UCSD-AML1 (cell line): ENCODE measurements at regions not wholly inside any gene's neighbourhood (a gene's known extent, or its start where the extent isn't known, plus 50 kb on each side); places are given as distances from the start of the nearest gene placed in this dataset.

ENCODE experiments used
- DNase-seq: peaks from one replicate; lab custom pipeline; 2025; ENCODE audit not compliant: unreplicated experiment; lab: John Stamatoyannopoulos, UW

GRCh38 chr4:180422989-180423711 is 1820.1 kb upstream of the TENM3 start:
- no peak for DNase-seq

- DNase-seq = no peak
Observed at GRCh38 chr4:180423712-180424057, 1819.5 kb upstream of the TENM3 start.

- DNase-seq = no peak
Observed at GRCh38 chr4:180426938-180427337, 1816.3 kb upstream of the TENM3 start.

GRCh38 chr4:180430283-180430682 is 1812.9 kb upstream of the TENM3 start:
- no peak for DNase-seq

- no peak for DNase-seq
Observed at GRCh38 chr4:180434131-180434895, 1808.9 kb upstream of the TENM3 start.

GRCh38 chr4:180436361-180436760 is 1806.8 kb upstream of the TENM3 start:
- DNase-seq = no peak

- DNase-seq = no peak
Observed at GRCh38 chr4:180437601-180438000, 1805.6 kb upstream of the TENM3 start.

- DNase-seq = no peak
Observed at GRCh38 chr4:180448306-180448705, 1794.9 kb upstream of the TENM3 start.

GRCh38 chr4:180449395-180449956 is 1793.7 kb upstream of the TENM3 start:
- DNase-seq = peak; percentile 22

GRCh38 chr4:180455226-180455625 is 1788.0 kb upstream of the TENM3 start:
- DNase-seq = no peak

GRCh38 chr4:180456928-180457327 is 1786.3 kb upstream of the TENM3 start:
- DNase-seq = no peak

- DNase-seq = no peak
Observed at GRCh38 chr4:180462116-180462515, 1781.1 kb upstream of the TENM3 start.

GRCh38 chr4:180465364-180465763 is 1777.8 kb upstream of the TENM3 start:
- DNase-seq = no peak

- DNase-seq = no peak
Observed at GRCh38 chr4:180483036-180483435, 1760.2 kb upstream of the TENM3 start.

- DNase-seq = no peak
Observed at GRCh38 chr4:180485407-180485806, 1757.8 kb upstream of the TENM3 start.

- DNase-seq = no peak
Observed at GRCh38 chr4:180486342-180486741, 1756.9 kb upstream of the TENM3 start.

- no peak for DNase-seq
Observed at GRCh38 chr4:180489787-180490186, 1753.4 kb upstream of the TENM3 start.

GRCh38 chr4:180491210-180491609 is 1752.0 kb upstream of the TENM3 start:
- DNase-seq = no peak

- no peak for DNase-seq
Observed at GRCh38 chr4:180493299-180493698, 1749.9 kb upstream of the TENM3 start.

- no peak for DNase-seq
Observed at GRCh38 chr4:180500154-180500553, 1743.0 kb upstream of the TENM3 start.

GRCh38 chr4:180512801-180513475 is 1730.3 kb upstream of the TENM3 start:
- DNase-seq = no peak

- no peak for DNase-seq
Observed at GRCh38 chr4:180518906-180519305, 1724.3 kb upstream of the TENM3 start.
